ENCODE measurements at regions not wholly inside any gene's neighbourhood (a gene's known extent, or its start where the extent isn't known, plus 50 kb on each side); places are given as distances from the start of the nearest gene placed in this dataset.
A peak's percentile ranks its signal among the peaks of the same experiment; 100 is the strongest.

- Histone ChIP-seq H3K27ac (ENCODE audit: low read depth, low read length) (no peak overlapping the region), H3K27me3 (ENCODE audit: control insufficient read depth in 5 of 5, insufficient read depth in 4 of 5, low read length in 5 of 5) (no peaks in the 10 kb centered on the region), H3K9ac (ENCODE audit: low read length in 5 of 5) (no peak overlapping the region), H3K4me1 (ENCODE audit: control insufficient read depth in 5 of 5, insufficient read depth in 5 of 5, low read length in 5 of 5) (peaks cover 3 to 9% (median 5%) of the 10 kb centered on the region in 5 donors), H3K36me3 (ENCODE audit: control insufficient read depth in 5 of 5, insufficient read depth in 5 of 5, low read length in 5 of 5) (no peaks in the 10 kb centered on the region), H3K9me3 (ENCODE audit: control insufficient read depth in 5 of 5, low read length in 5 of 5) (no peaks in the 10 kb centered on the region), H3K4me3 (ENCODE audit: low read depth in 1 of 5, low read length in 5 of 5) (no peak overlapping the region)
Observed at GRCh38 chr3:167882057-167882667, 146.6 kb downstream of the SERPINI1 start.

- H3K9ac ChIP-seq (ENCODE audit: low read length in 5 of 5) = no peak overlapping the region
- no peak overlapping the region for H3K4me3 ChIP-seq (ENCODE audit: low read depth in 1 of 5, low read length in 5 of 5)
- H3K36me3 ChIP-seq (ENCODE audit: control insufficient read depth in 5 of 5, insufficient read depth in 5 of 5, low read length in 5 of 5) = no peaks in the 10 kb centered on the region
- no peaks in the 10 kb centered on the region for H3K9me3 ChIP-seq (ENCODE audit: control insufficient read depth in 5 of 5, low read length in 5 of 5)
- H3K4me1 ChIP-seq (ENCODE audit: control insufficient read depth in 5 of 5, insufficient read depth in 5 of 5, low read length in 5 of 5) = peaks cover 5 to 22% (median 13%) of the 10 kb centered on the region in 5 donors
- no peaks in the 10 kb centered on the region for H3K27me3 ChIP-seq (ENCODE audit: control insufficient read depth in 5 of 5, insufficient read depth in 4 of 5, low read length in 5 of 5)
- H3K27ac ChIP-seq (ENCODE audit: low read depth, low read length) = no peak overlapping the region
Observed at GRCh38 chr3:167880183-167880582, 144.7 kb downstream of the SERPINI1 start.

GRCh38 chr3:167876620-167877281 lies 141.2 kb downstream of the SERPINI1 start:
- peaks cover 5 to 37% (median 21%) of the 10 kb centered on the region in 5 donors for H3K4me1 ChIP-seq (ENCODE audit: control insufficient read depth in 5 of 5, insufficient read depth in 5 of 5, low read length in 5 of 5)
- H3K36me3 ChIP-seq (ENCODE audit: control insufficient read depth in 5 of 5, insufficient read depth in 5 of 5, low read length in 5 of 5) = no peaks in the 10 kb centered on the region
- no peaks in the 10 kb centered on the region for H3K9me3 ChIP-seq (ENCODE audit: control insufficient read depth in 5 of 5, low read length in 5 of 5)
- peak overlapping the region in 3 of 5 donors; percentile 1 to 8 (median 3) for H3K4me3 ChIP-seq (ENCODE audit: low read depth in 1 of 5, low read length in 5 of 5)
- H3K27me3 ChIP-seq (ENCODE audit: control insufficient read depth in 5 of 5, insufficient read depth in 4 of 5, low read length in 5 of 5) = no peaks in the 10 kb centered on the region
- H3K27ac ChIP-seq (ENCODE audit: low read depth, low read length) = peak overlapping the region; percentile 47
- H3K9ac ChIP-seq (ENCODE audit: low read length in 5 of 5) = no peak overlapping the region
